Limb (tissue), 2 donors: ENCODE measurements at regions not wholly inside any gene's neighbourhood (a gene's known extent, or its start where the extent isn't known, plus 50 kb on each side); places are given as distances from the start of the nearest gene placed in this dataset.
A peak's percentile ranks its signal among the peaks of the same experiment; 100 is the strongest.
"Not testable (repeated sequence)": the region's sequence is repeated elsewhere in the genome, so short reads cannot be mapped to it uniquely, and the experiment has no call there.

Experiments used
- DNase-seq, 2 donors: peaks; one replicate each; pipeline ENCODE4 v3.0.0-alpha.2; 2016; ENCODE audit errors: extremely low spot score in 2 of 2

- DNase-seq = no peak
These were observed 283.1 kb upstream of the SPANXN4 start for GRCh38 chrX:142742581-142742980.

GRCh38 chrX:142733327-142733726 is 292.4 kb upstream of the SPANXN4 start:
- DNase-seq = no peak

GRCh38 chrX:142711796-142712290 is 313.9 kb upstream of the SPANXN4 start:
- DNase-seq = no peak

GRCh38 chrX:142702749-142703148 is 323.0 kb upstream of the SPANXN4 start:
- no peak for DNase-seq

- DNase-seq = no peak
These were observed 337.5 kb upstream of the SPANXN4 start for GRCh38 chrX:142688256-142688655.

GRCh38 chrX:142686653-142687283 is 339.0 kb upstream of the SPANXN4 start:
- DNase-seq = no peak

- no peak for DNase-seq
These were observed 339.5 kb upstream of the SPANXN4 start for GRCh38 chrX:142686206-142686605.

- no peak for DNase-seq
These were observed 345.7 kb upstream of the SPANXN4 start for GRCh38 chrX:142680038-142680437.

GRCh38 chrX:142671036-142671435 is 354.7 kb upstream of the SPANXN4 start:
- DNase-seq = peak; percentile 2 to 27

GRCh38 chrX:142663330-142664095 is 362.2 kb upstream of the SPANXN4 start:
- DNase-seq = no peak

GRCh38 chrX:142661696-142662095 is 364.0 kb upstream of the SPANXN4 start:
- no peak for DNase-seq

GRCh38 chrX:142655507-142655906 is 370.2 kb upstream of the SPANXN4 start:
- DNase-seq = no peak

GRCh38 chrX:142637206-142637605 is 388.5 kb upstream of the SPANXN4 start:
- no peak for DNase-seq

GRCh38 chrX:142616636-142617035 is 409.1 kb upstream of the SPANXN4 start:
- no peak for DNase-seq

GRCh38 chrX:142613403-142613802 is 408.3 kb upstream of the MAGEC2 start:
- DNase-seq = no peak

- not testable (repeated sequence) for DNase-seq
These were observed 401.5 kb upstream of the MAGEC2 start for GRCh38 chrX:142606629-142607028.

- DNase-seq = no peak
These were observed 396.7 kb upstream of the MAGEC2 start for GRCh38 chrX:142601792-142602191.

GRCh38 chrX:142593361-142593862 is 388.3 kb upstream of the MAGEC2 start:
- DNase-seq = no peak

- DNase-seq = no peak
These were observed 371.5 kb upstream of the MAGEC2 start for GRCh38 chrX:142576615-142577014.

- DNase-seq = no peak
These were observed 344.8 kb upstream of the MAGEC2 start for GRCh38 chrX:142549923-142550322.

GRCh38 chrX:142505839-142506238 is 300.7 kb upstream of the MAGEC2 start:
- no peak for DNase-seq

- no peak for DNase-seq
These were observed 299.0 kb upstream of the MAGEC2 start for GRCh38 chrX:142503967-142504643.
